ENCODE measurements at regions not wholly inside any gene's neighbourhood (a gene's known extent, or its start where the extent isn't known, plus 50 kb on each side); places are given as distances from the start of the nearest gene placed in this dataset.

DNA sequence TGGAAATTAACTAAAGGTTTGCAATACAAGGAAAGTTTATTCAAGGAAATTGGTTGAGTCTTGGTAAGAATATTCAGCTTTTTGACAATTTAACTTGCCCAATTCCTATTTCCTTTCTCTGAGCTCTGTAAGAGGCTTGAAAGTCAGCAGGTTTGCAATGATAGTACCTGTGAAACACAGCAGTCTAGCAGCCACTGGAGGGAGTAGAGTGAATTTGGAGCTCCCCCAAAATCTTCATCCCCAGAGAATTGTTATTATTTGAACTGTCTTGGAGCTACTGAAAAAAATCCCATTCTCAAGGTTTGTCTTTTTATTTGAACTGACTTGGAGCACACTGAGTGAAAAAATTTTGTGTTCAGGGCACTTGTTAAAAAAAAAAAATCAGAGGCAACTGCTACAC, 654.2 kb upstream of the PKN2 start:
- ChIA-PET CTCF (interaction anchor here (0.6 to 0.9 kb wide), 4 partner anchors 76 to 1004 kb away, joined by 3 to 5 read pairs (median 4); no protein-coding TSS in a partner anchor), POLR2A (interaction anchor here (0.6 to 2.1 kb wide), 2 partner anchors 12 to 95 kb away, joined by 4 to 5 read pairs; no protein-coding TSS in a partner anchor)
- intact Hi-C loops (cut with micrococcal nuclease): no loop called here

DNA sequence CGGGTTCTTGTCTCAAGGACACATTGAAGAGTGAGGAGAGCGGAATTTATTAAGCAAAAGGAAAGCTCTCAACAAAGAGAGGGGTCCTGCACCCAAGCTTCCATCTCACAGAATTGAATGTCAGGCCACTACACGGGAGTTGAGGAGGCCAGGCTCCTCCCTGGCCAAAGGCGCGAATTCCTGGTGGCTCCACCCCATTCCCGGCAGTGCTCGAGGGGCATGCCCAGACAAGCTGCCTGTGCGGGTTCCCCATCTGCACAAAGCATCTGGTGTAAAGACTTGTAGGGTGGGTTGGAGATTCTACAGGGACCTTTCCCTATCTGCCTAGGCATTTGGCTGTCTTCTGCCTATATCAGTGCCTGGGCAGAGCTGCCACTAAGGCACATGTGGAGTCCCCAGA, 648.5 kb upstream of the PKN2 start:
- H3K27me3 Mint-ChIP-seq (ENCODE audit: insufficient read depth, unreplicated experiment): no peaks in the 10 kb centered on the region
- no TSS peak for BruUV-seq (replicated peaks)
- ChIA-PET CTCF (no interaction called here), POLR2A (no interaction called here)
- H3K36me3 Mint-ChIP-seq (ENCODE audit: insufficient read depth, unreplicated experiment): no peaks in the 10 kb centered on the region
- no peak for TF ChIP-seq CTCF (IDR thresholded peaks at IDR 0.05; ENCODE audit: unreplicated experiment)
- no peaks in the 10 kb centered on the region for H3K4me1 Mint-ChIP-seq (ENCODE audit: insufficient read depth, unreplicated experiment)
- no peak overlapping the region for H3K4me3 Mint-ChIP-seq (ENCODE audit: unreplicated experiment)
- peaks cover 31% of the 10 kb centered on the region for H3K9me3 Mint-ChIP-seq (ENCODE audit: unreplicated experiment)
- DNase-seq (ENCODE audit: unreplicated experiment): no peak
- H3K27ac Mint-ChIP-seq (ENCODE audit: low read depth, unreplicated experiment): no peak overlapping the region
- intact Hi-C loops (cut with micrococcal nuclease): no loop called here

More for the DNA sequence above, 654.2 kb upstream of the PKN2 start:
- no peak overlapping the region for H3K27ac Mint-ChIP-seq (ENCODE audit: low read depth, unreplicated experiment)
- H3K4me1 Mint-ChIP-seq (ENCODE audit: insufficient read depth, unreplicated experiment): no peaks in the 10 kb centered on the region
- no peak overlapping the region for H3K4me3 Mint-ChIP-seq (ENCODE audit: unreplicated experiment)
- no peaks in the 10 kb centered on the region for H3K9me3 Mint-ChIP-seq (ENCODE audit: unreplicated experiment)
- no peaks in the 10 kb centered on the region for H3K36me3 Mint-ChIP-seq (ENCODE audit: insufficient read depth, unreplicated experiment)
- no peaks in the 10 kb centered on the region for H3K27me3 Mint-ChIP-seq (ENCODE audit: insufficient read depth, unreplicated experiment)
- no TSS peak for BruUV-seq (replicated peaks)
- no peak for DNase-seq (ENCODE audit: unreplicated experiment)
- no peak for TF ChIP-seq CTCF (IDR thresholded peaks at IDR 0.05; ENCODE audit: unreplicated experiment)

- Mint-ChIP-seq H3K27me3 (ENCODE audit: insufficient read depth, unreplicated experiment) (no peaks in the 10 kb centered on the region), H3K4me1 (ENCODE audit: insufficient read depth, unreplicated experiment) (no peaks in the 10 kb centered on the region), H3K4me3 (ENCODE audit: unreplicated experiment) (no peak overlapping the region), H3K9me3 (ENCODE audit: unreplicated experiment) (peaks cover 38% of the 10 kb centered on the region), H3K27ac (ENCODE audit: low read depth, unreplicated experiment) (no peak overlapping the region), H3K36me3 (ENCODE audit: insufficient read depth, unreplicated experiment) (no peaks in the 10 kb centered on the region)
- no peak for DNase-seq (ENCODE audit: unreplicated experiment)
- no peak for TF ChIP-seq CTCF (IDR thresholded peaks at IDR 0.05; ENCODE audit: unreplicated experiment)
- BruUV-seq (replicated peaks): no TSS peak
- POLR2A ChIA-PET: no interaction called here
- CTCF ChIA-PET: no interaction called here
- intact Hi-C loops (cut with micrococcal nuclease): no loop called here
These were observed 647.6 kb upstream of the PKN2 start for GRCh38 chr1:88036345-88037014.

DNA sequence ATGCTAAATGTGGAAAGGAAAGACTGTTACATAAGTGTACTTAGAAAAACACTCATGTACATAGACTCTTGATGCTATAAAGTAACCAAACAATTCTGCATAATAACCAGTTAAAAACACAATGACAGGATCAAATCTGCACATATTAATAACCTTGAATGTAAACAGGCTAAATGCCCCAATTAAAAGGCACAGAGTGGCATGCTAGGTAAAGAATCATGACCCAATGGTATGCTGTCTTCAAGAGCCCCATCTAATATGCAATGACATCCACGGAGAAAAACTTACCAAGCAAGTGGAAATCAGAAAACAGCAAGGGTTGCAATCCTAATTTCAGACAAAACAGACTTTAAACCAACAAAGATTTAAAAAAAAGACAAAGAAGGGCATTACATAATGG, 644.8 kb upstream of the PKN2 start:
- Mint-ChIP-seq H3K4me1 (ENCODE audit: insufficient read depth, unreplicated experiment) (no peaks in the 10 kb centered on the region), H3K9me3 (ENCODE audit: unreplicated experiment) (peaks cover 40% of the 10 kb centered on the region), H3K4me3 (ENCODE audit: unreplicated experiment) (no peak overlapping the region), H3K27ac (ENCODE audit: low read depth, unreplicated experiment) (no peak overlapping the region), H3K36me3 (ENCODE audit: insufficient read depth, unreplicated experiment) (no peaks in the 10 kb centered on the region), H3K27me3 (ENCODE audit: insufficient read depth, unreplicated experiment) (no peaks in the 10 kb centered on the region)
- BruUV-seq (replicated peaks): no TSS peak
- no peak for TF ChIP-seq CTCF (IDR thresholded peaks at IDR 0.05; ENCODE audit: unreplicated experiment)
- intact Hi-C loops (cut with micrococcal nuclease): no loop called here
- ChIA-PET POLR2A (no interaction called here), CTCF (no interaction called here)
- no peak for DNase-seq (ENCODE audit: unreplicated experiment)

All from MCF 10A (cell line).